Transverse colon (tissue), 4 donors: ENCODE measurements at regions not wholly inside any gene's neighbourhood (a gene's known extent, or its start where the extent isn't known, plus 50 kb on each side); places are given as distances from the start of the nearest gene placed in this dataset.

ENCODE experiments used
- DNase-seq: peaks from one replicate; pipeline ENCODE4 v3.0.0-alpha.2; 2019
- H3K27ac ChIP-seq, 4 donors: fragments of 200-600 bp; sonication (generic); 2 replicates each; pipeline ENCODE4 v1.5.1; 2016 to 2018; ENCODE audit warnings: inconsistent platforms in 4 of 4
- H3K27me3 ChIP-seq: fragments of 200-600 bp; sonication (generic); 2 replicates; pipeline ENCODE4 v1.5.1; 2017; ENCODE audit warnings: inconsistent platforms
- H3K36me3 ChIP-seq, 4 donors: fragments of 200-600 bp; sonication (generic); 2 replicates each; pipeline ENCODE4 v1.5.1; 2017 to 2019; ENCODE audit warnings: inconsistent platforms in 4 of 4
- H3K4me1 ChIP-seq, 4 donors: fragments of 200-600 bp; sonication (generic); 2 replicates each; pipeline ENCODE4 v1.5.1; 2017 to 2020; ENCODE audit warnings: inconsistent platforms in 4 of 4
- H3K4me3 ChIP-seq, 4 donors: fragments of 200-600 bp; sonication (generic); 1 replicate in 1 of 4; 2 replicates in 3 of 4; pipeline versions ENCODE4 v1.5.1 to v1.6.1; 2017 to 2019; ENCODE audit warnings: inconsistent platforms in 4 of 4
- H3K9me3 ChIP-seq, 2 donors: fragments of 200-600 bp; sonication (generic); 2 replicates each; pipeline ENCODE4 v1.5.1; 2017 to 2019; ENCODE audit warnings: inconsistent platforms in 2 of 2
- CTCF ChIP-seq, 5 experiments: fragments of 200-600 bp in 3 of 5; fragments of 450-650 bp in 2 of 5; sonication (generic) in 3 of 5; IDR thresholded peaks; 1 replicate in 2 of 5; 2 replicates in 3 of 5; pipeline ENCODE4 v1.5.1; 2016 to 2017; ENCODE audit warnings: antibody characterized with exemption in 5 of 5, inconsistent platforms in 3 of 5, mild to moderate bottlenecking in 2 of 5, moderate library complexity in 1 of 5
- EP300 ChIP-seq: sonication (generic); formaldehyde crosslinking; IDR thresholded peaks from one replicate; pipeline ENCODE4 v1.6.1; 2017; ENCODE audit warnings: antibody characterized with exemption, low read depth
- POLR2A ChIP-seq: fragments of 450-650 bp; IDR thresholded peaks from one replicate; pipeline ENCODE4 v1.6.1; 2016; ENCODE audit warnings: antibody characterized with exemption, mild to moderate bottlenecking, moderate library complexity
- POLR2AphosphoS5 ChIP-seq, 3 donors: sonication (generic); formaldehyde crosslinking; IDR thresholded peaks; one replicate each; pipeline ENCODE4 v1.6.1; 2016; ENCODE audit warnings: antibody characterized with exemption in 3 of 3
- WGBS, 2 donors: methylation state at CpG; one replicate each; pipeline ENCODE4 v1.1.5; 2018; ENCODE audit warnings: low coverage in 1 of 2; 5-methylcytosine and 5-hydroxymethylcytosine counted together
- in situ Hi-C, 4 donors: fragments of 200-750 bp; cut with MboI; loops; one replicate each; pipeline versions ENCODE4 v1.15.0 to v1.15.1; 2017; ENCODE audit warnings: low sequenced_read_pairs in 3 of 4, low pct_ligation_motif_present in 1 of 4, low pct_unique_long_range_greater_than_20kb in 1 of 4
- intact Hi-C: fragments of 100-400 bp; cut with DNase I; formaldehyde crosslinking; loops from one replicate; pipeline ENCODE4 v1.15.1; 2023; ENCODE audit warnings: low total_unique reads

- in situ Hi-C loops (no loop called here), intact Hi-C loops (no loop called here)
- no peak for DNase-seq
- H3K27ac ChIP-seq = no peak overlapping the region
- H3K4me3 ChIP-seq = no peak overlapping the region
- H3K9me3 ChIP-seq = no peaks in the 10 kb centered on the region
- H3K36me3 ChIP-seq = no peaks in the 10 kb centered on the region
- WGBS, 2 donors = 63% methylated on average over 2 of the region's 2 CpGs; no CpG with 5 or more reads in 1 of the 2 donors
- peaks cover 0 to 4% (median 2%) of the 10 kb centered on the region in 4 donors for H3K4me1 ChIP-seq
- H3K27me3 ChIP-seq = no peaks in the 10 kb centered on the region
- no peak for TF ChIP-seq EP300
- no peak for TF ChIP-seq POLR2AphosphoS5 (IDR thresholded peaks at IDR 0.05)
- no peak for TF ChIP-seq POLR2A
- no peak for TF ChIP-seq CTCF (IDR thresholded peaks at IDR 0.05)
Observed at GRCh38 chrX:97666890-97667289, 783.2 kb downstream of the RPA4 start.

DNA sequence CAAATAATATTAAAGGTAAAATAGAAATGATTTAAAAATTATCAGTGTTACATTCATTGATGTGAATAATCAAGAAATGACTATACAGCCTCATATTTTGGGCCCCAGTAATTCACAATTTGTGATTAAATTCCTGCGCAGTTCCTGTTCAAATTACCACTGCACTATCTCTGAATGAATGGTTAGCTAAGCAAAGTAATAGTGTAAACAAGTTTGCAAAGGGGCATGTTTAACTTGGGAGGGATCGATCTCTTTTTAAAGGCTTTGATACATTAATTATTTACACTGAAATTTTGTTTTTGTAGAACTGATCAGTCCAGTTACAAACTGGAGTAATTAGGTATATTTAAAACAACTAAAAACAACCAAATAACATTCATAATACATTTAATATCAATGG, 784.4 kb downstream of the RPA4 start:
- in situ Hi-C loops (no loop called here), intact Hi-C loops (no loop called here)
- 82 to 90% methylated on average over 2 of the region's 2 CpGs for WGBS, 2 donors
- H3K4me3 ChIP-seq = no peak overlapping the region
- no peak overlapping the region for H3K27ac ChIP-seq
- no peaks in the 10 kb centered on the region for H3K36me3 ChIP-seq
- peaks cover 0 to 4% (median 2%) of the 10 kb centered on the region in 4 donors for H3K4me1 ChIP-seq
- no peaks in the 10 kb centered on the region for H3K27me3 ChIP-seq
- H3K9me3 ChIP-seq = no peaks in the 10 kb centered on the region
- DNase-seq = no peak
- no peak for TF ChIP-seq CTCF (IDR thresholded peaks at IDR 0.05)
- TF ChIP-seq EP300 = no peak
- TF ChIP-seq POLR2A = no peak
- no peak for TF ChIP-seq POLR2AphosphoS5 (IDR thresholded peaks at IDR 0.05)

- in situ Hi-C loops = no loop called here
- Histone ChIP-seq H3K36me3 (no peaks in the 10 kb centered on the region), H3K27ac (peak overlapping the region; percentile 40 to 72 (median 62)), H3K27me3 (no peaks in the 10 kb centered on the region), H3K9me3 (no peaks in the 10 kb centered on the region), H3K4me3 (no peak overlapping the region), H3K4me1 (peaks cover 0 to 4% (median 2%) of the 10 kb centered on the region in 4 donors)
- intact Hi-C loops = no loop called here
- peak; percentile 65 for DNase-seq
- TF ChIP-seq POLR2AphosphoS5 (IDR thresholded peaks at IDR 0.05) = peak in 1 of 3 donors; percentile 27
- TF ChIP-seq EP300 = no peak
- 70% methylated on average over 5 of the region's 5 CpGs; no CpG with 5 or more reads in 1 of the 2 donors for WGBS, 2 donors
Observed at GRCh38 chrX:97672138-97672537, 788.4 kb downstream of the RPA4 start.

GRCh38 chrX:97672608-97673007, 788.9 kb downstream of the RPA4 start:
- H3K27me3 ChIP-seq = no peaks in the 10 kb centered on the region
- peak overlapping the region; percentile 49 to 72 (median 60) for H3K27ac ChIP-seq
- in situ Hi-C loops = no loop called here
- WGBS, 2 donors = 20 to 62% methylated on average over 1 to 2 of the region's 2 CpGs
- intact Hi-C loops = no loop called here
- H3K4me1 ChIP-seq = peaks cover 0 to 4% (median 2%) of the 10 kb centered on the region in 4 donors
- no peaks in the 10 kb centered on the region for H3K36me3 ChIP-seq
- H3K9me3 ChIP-seq = no peaks in the 10 kb centered on the region
- TF ChIP-seq CTCF (IDR thresholded peaks at IDR 0.05) = no peak
- no peak for TF ChIP-seq EP300
- TF ChIP-seq POLR2AphosphoS5 (IDR thresholded peaks at IDR 0.05) = no peak
- no peak for TF ChIP-seq POLR2A
- H3K4me3 ChIP-seq = no peak overlapping the region
- DNase-seq = no peak

- TF ChIP-seq POLR2AphosphoS5 (IDR thresholded peaks at IDR 0.05) = no peak
- TF ChIP-seq POLR2A = no peak
- no peak for TF ChIP-seq EP300
- no peak for TF ChIP-seq CTCF (IDR thresholded peaks at IDR 0.05)
- H3K36me3 ChIP-seq = no peaks in the 10 kb centered on the region
- no peak overlapping the region for H3K4me3 ChIP-seq
- no peak for DNase-seq
- peaks cover 0 to 4% (median 2%) of the 10 kb centered on the region in 4 donors for H3K4me1 ChIP-seq
- H3K27ac ChIP-seq = peak overlapping the region; percentile 49 to 72 (median 60)
- no peaks in the 10 kb centered on the region for H3K9me3 ChIP-seq
- intact Hi-C loops (no loop called here), in situ Hi-C loops (no loop called here)
- no peaks in the 10 kb centered on the region for H3K27me3 ChIP-seq
- WGBS, 2 donors = 40 to 69% methylated on average over 1 to 5 of the region's 5 CpGs
Observed at GRCh38 chrX:97673135-97673534, 789.4 kb downstream of the RPA4 start.
